H54 (cell line): ENCODE measurements at regions not wholly inside any gene's neighbourhood (a gene's known extent, or its start where the extent isn't known, plus 50 kb on each side); places are given as distances from the start of the nearest gene placed in this dataset.
"Not testable (repeated sequence)": the region's sequence is repeated elsewhere in the genome, so short reads cannot be mapped to it uniquely, and the experiment has no call there.

Experiments
- DNase-seq: peaks from one replicate; pipeline ENCODE4 v3.0.0; 2011; ENCODE audit warnings: low spot score, mixed read lengths; ENCODE audit not compliant: insufficient read length
- FAIRE-seq: peaks from 3 replicates; lab custom pipeline; 2011; peaks lifted over from hg19 to GRCh38; lab: Jason Lieb, UNC
- POLR2A ChIP-seq: IDR thresholded peaks from 2 replicates; pipeline ENCODE4 v1.6.1; 2011; ENCODE audit warnings: low read depth, mild to moderate bottlenecking, low read length

- DNase-seq, result no peak
- no peak for TF ChIP-seq POLR2A
- FAIRE-seq, result no peak
These were observed 97.2 kb downstream of the HFE start for GRCh38 chr6:26184367-26184891.

- DNase-seq (no peak), FAIRE-seq (no peak)
- no peak for TF ChIP-seq POLR2A
These were observed 97.8 kb downstream of the HFE start for GRCh38 chr6:26185004-26185403.

GRCh38 chr6:26185802-26186201 lies 98.6 kb downstream of the HFE start:
- no peak for TF ChIP-seq POLR2A
- no peak for DNase-seq
- no peak for FAIRE-seq

- DNase-seq (no peak), FAIRE-seq (no peak)
- no peak for TF ChIP-seq POLR2A
These were observed 99.4 kb downstream of the HFE start for GRCh38 chr6:26186652-26187051.

GRCh38 chr6:26187292-26187691 lies 100.1 kb downstream of the HFE start:
- TF ChIP-seq POLR2A, result no peak
- FAIRE-seq, result no peak
- DNase-seq, result no peak

GRCh38 chr6:26187981-26188635 lies 100.9 kb downstream of the HFE start:
- no peak for DNase-seq
- peak; percentile 47 for TF ChIP-seq POLR2A
- peak; percentile 6 for FAIRE-seq

- not testable (repeated sequence) for FAIRE-seq, DNase-seq
These were observed 104.3 kb downstream of the HFE start for GRCh38 chr6:26191512-26191911.

GRCh38 chr6:26193467-26194328 lies 106.5 kb downstream of the HFE start:
- FAIRE-seq, result peak; percentile 30
- TF ChIP-seq POLR2A, result no peak
- DNase-seq, result no peak

GRCh38 chr6:26194329-26194701 lies 107.1 kb downstream of the HFE start:
- no peak for TF ChIP-seq POLR2A
- FAIRE-seq, result no peak
- DNase-seq, result no peak

- TF ChIP-seq POLR2A, result no peak
- DNase-seq, result no peak
- FAIRE-seq, result no peak
These were observed 107.7 kb downstream of the HFE start for GRCh38 chr6:26194816-26195375.

GRCh38 chr6:26195376-26195923 lies 108.2 kb downstream of the HFE start:
- no peak for TF ChIP-seq POLR2A
- DNase-seq, result no peak
- FAIRE-seq, result peak; percentile 91

GRCh38 chr6:26195924-26196845 lies 109.0 kb downstream of the HFE start:
- DNase-seq (no peak), FAIRE-seq (no peak)
- peak; percentile 3; the same call in 1 of the 2 replicates for TF ChIP-seq POLR2A
